DMS 273 (cell line): ENCODE measurements at regions not wholly inside any gene's neighbourhood (a gene's known extent, or its start where the extent isn't known, plus 50 kb on each side); places are given as distances from the start of the nearest gene placed in this dataset.

Experiments
- DNase-seq: peaks from one replicate; lab custom pipeline; 2025; ENCODE audit not compliant: unreplicated experiment; lab: John Stamatoyannopoulos, UW

- DNase-seq = no peak
Measured at GRCh38 chr6:113622254-113622653, 234.9 kb upstream of the MARCKS start.

GRCh38 chr6:113623129-113623528 lies 234.0 kb upstream of the MARCKS start:
- DNase-seq = no peak

GRCh38 chr6:113625850-113626249 lies 231.3 kb upstream of the MARCKS start:
- no peak for DNase-seq

GRCh38 chr6:113626475-113626874 lies 230.7 kb upstream of the MARCKS start:
- no peak for DNase-seq

GRCh38 chr6:113627480-113627879 lies 229.7 kb upstream of the MARCKS start:
- no peak for DNase-seq

GRCh38 chr6:113629256-113629655 lies 227.9 kb upstream of the MARCKS start:
- DNase-seq = no peak

GRCh38 chr6:113629975-113630737 lies 227.0 kb upstream of the MARCKS start:
- DNase-seq = peak; percentile 29

- peak; percentile 33 for DNase-seq
Measured at GRCh38 chr6:113630738-113631535, 226.2 kb upstream of the MARCKS start.

- DNase-seq = no peak
Measured at GRCh38 chr6:113631666-113632065, 225.5 kb upstream of the MARCKS start.

- DNase-seq = peak; percentile 31
Measured at GRCh38 chr6:113632220-113632864, 224.8 kb upstream of the MARCKS start.

GRCh38 chr6:113633638-113634037 lies 223.5 kb upstream of the MARCKS start:
- no peak for DNase-seq

GRCh38 chr6:113634352-113635163 lies 222.6 kb upstream of the MARCKS start:
- DNase-seq = no peak

GRCh38 chr6:113635222-113635986 lies 221.7 kb upstream of the MARCKS start:
- no peak for DNase-seq

- peak; percentile 7 for DNase-seq
Measured at GRCh38 chr6:113636357-113636824, 220.8 kb upstream of the MARCKS start.

GRCh38 chr6:113640051-113640450 lies 217.1 kb upstream of the MARCKS start:
- DNase-seq = no peak

GRCh38 chr6:113642001-113642713 lies 215.0 kb upstream of the MARCKS start:
- no peak for DNase-seq

- DNase-seq = peak; percentile 62
Measured at GRCh38 chr6:113642714-113643406, 214.3 kb upstream of the MARCKS start.

- DNase-seq = no peak
Measured at GRCh38 chr6:113643407-113643770, 213.8 kb upstream of the MARCKS start.
